IMR-90 (cell line): ENCODE measurements at regions not wholly inside any gene's neighbourhood (a gene's known extent, or its start where the extent isn't known, plus 50 kb on each side); places are given as distances from the start of the nearest gene placed in this dataset.
"Not testable (repeated sequence)": the region's sequence is repeated elsewhere in the genome, so short reads cannot be mapped to it uniquely, and the experiment has no call there.

Source experiments
- ATAC-seq: fragments of 200-7000 bp; cut with Tn5 transposase; 2 replicates; pipeline ENCODE4 v1.9.1; 2020; ENCODE audit warnings: low read depth, mild to moderate bottlenecking, moderate library complexity
- BruUV-seq: library from RNA; stranded (reverse); fragments of 400-500 nt; replicated peaks from 2 replicates; lab custom pipeline; 2021; lab: Mats Ljungman, UMichigan
- CTCF ChIA-PET: fragments of 300-600 bp; formaldehyde crosslinking; extraction: SDS; loops from one replicate; lab custom pipeline; 2021; ENCODE audit warnings: antibody characterized with exemption; lab: Yijun Ruan, JAX
- POLR2A ChIA-PET: fragments of 300-600 bp; sonication (Branson Sonifier 250); formaldehyde crosslinking; loops from one replicate; lab custom pipeline; 2022; ENCODE audit warnings: antibody characterized with exemption; ENCODE audit not compliant: unreplicated experiment; lab: Charles Lee
- DNase-seq: peaks from one replicate; pipeline ENCODE4 v3.0.0; 2013
- H2AFZ ChIP-seq: replicated peaks from 2 replicates; pipeline ENCODE3; 2013; ENCODE audit warnings: low read length, mild to moderate bottlenecking; ENCODE audit not compliant: poor library complexity
- H2AK5ac ChIP-seq: 2 replicates; pipeline ENCODE4 v1.6.1; 2013; ENCODE audit warnings: low read depth, low read length, inconsistent platforms
- H2AK9ac ChIP-seq: replicated peaks from 2 replicates; pipeline ENCODE3; 2013; ENCODE audit warnings: mild to moderate bottlenecking, low read depth, low read length, moderate library complexity; ENCODE audit not compliant: poor library complexity
- H2BK120ac ChIP-seq: 2 replicates; pipeline ENCODE4 v1.6.1; 2013; ENCODE audit warnings: low read depth, low read length, inconsistent platforms
- H2BK15ac ChIP-seq: 3 replicates; pipeline ENCODE4 v1.6.1; 2013; ENCODE audit warnings: low read depth, low read length, inconsistent platforms
- H2BK20ac ChIP-seq: 2 replicates; pipeline ENCODE4 v1.6.1; 2013; ENCODE audit warnings: low read depth, mild to moderate bottlenecking, inconsistent platforms, low read length, moderate library complexity
- H2BK5ac ChIP-seq: 2 replicates; pipeline ENCODE4 v1.6.1; 2013; ENCODE audit warnings: mild to moderate bottlenecking, low read depth, low read length, inconsistent platforms; ENCODE audit not compliant: poor library complexity, severe bottlenecking
- H3K14ac ChIP-seq: replicated peaks from 2 replicates; pipeline ENCODE4 v1.6.1; 2013; ENCODE audit warnings: low read depth, low read length, inconsistent platforms
- H3K18ac ChIP-seq: 2 replicates; pipeline ENCODE4 v1.6.1; 2013; ENCODE audit warnings: low read depth, low read length, control low read depth
- H3K23ac ChIP-seq: 2 replicates; pipeline ENCODE4 v1.6.1; 2013; ENCODE audit warnings: low read depth, low read length, inconsistent platforms
- H3K27ac ChIP-seq: 2 replicates; pipeline ENCODE4 v1.5.1; 2013; ENCODE audit warnings: mild to moderate bottlenecking, control low read depth, low read length; ENCODE audit not compliant: insufficient read depth
- H3K27me3 ChIP-seq: 2 replicates; pipeline ENCODE4 v1.6.1; 2013; ENCODE audit warnings: low read length; ENCODE audit not compliant: control insufficient read depth, insufficient read depth
- H3K36me3 ChIP-seq: 2 replicates; pipeline ENCODE4 v1.6.1; 2013; ENCODE audit warnings: low read length, mixed read lengths; ENCODE audit not compliant: control insufficient read depth, insufficient read depth
- H3K4ac ChIP-seq: 2 replicates; pipeline ENCODE4 v1.6.1; 2013; ENCODE audit warnings: low read depth, low read length, inconsistent platforms
- H3K4me1 ChIP-seq: 2 replicates; pipeline ENCODE4 v1.6.1; 2013; ENCODE audit warnings: low read length, mixed read lengths; ENCODE audit not compliant: control insufficient read depth, insufficient read depth
- H3K4me2 ChIP-seq: 2 replicates; pipeline ENCODE4 v1.6.1; 2013; ENCODE audit warnings: low read depth, mild to moderate bottlenecking, control low read depth, low read length, moderate library complexity
- H3K4me3 ChIP-seq: 2 replicates; pipeline ENCODE4 v1.5.1; 2013; ENCODE audit warnings: low read depth, mild to moderate bottlenecking, control low read depth, low read length, moderate library complexity; ENCODE audit not compliant: insufficient read depth
- H3K56ac ChIP-seq: 2 replicates; pipeline ENCODE4 v1.6.1; 2013; ENCODE audit warnings: low read length, inconsistent platforms; ENCODE audit not compliant: insufficient read depth; ENCODE audit errors: extremely low read depth
- H3K79me1 ChIP-seq, 2 experiments: 2 replicates each; pipeline ENCODE4 v1.6.1; 2013; ENCODE audit warnings: low read length in 2 of 2, inconsistent platforms in 1 of 2, low read depth in 1 of 2
- H3K9ac ChIP-seq: 2 replicates; pipeline ENCODE4 v1.6.1; 2013; ENCODE audit warnings: low read depth, low read length, control low read depth
- H3K9me1 ChIP-seq: 2 replicates; pipeline ENCODE4 v1.6.1; 2013; ENCODE audit warnings: low read length, inconsistent platforms; ENCODE audit not compliant: insufficient read depth
- H3K9me3 ChIP-seq: 2 replicates; pipeline ENCODE4 v1.6.1; 2013; ENCODE audit warnings: low read length; ENCODE audit not compliant: control insufficient read depth, insufficient read depth
- H4K20me1 ChIP-seq: 2 replicates; pipeline ENCODE4 v1.6.1; 2013; ENCODE audit warnings: low read length, inconsistent platforms; ENCODE audit not compliant: insufficient read depth
- H4K5ac ChIP-seq: 2 replicates; pipeline ENCODE4 v1.6.1; 2013; ENCODE audit warnings: mild to moderate bottlenecking, low read depth, low read length, control low read depth
- H4K8ac ChIP-seq, 2 experiments: 2 replicates each; pipeline ENCODE4 v1.6.1; 2013; ENCODE audit warnings: low read depth in 2 of 2, low read length in 2 of 2, control low read depth in 1 of 2, inconsistent platforms in 1 of 2
- H4K91ac ChIP-seq: 2 replicates; pipeline ENCODE4 v1.6.1; 2013; ENCODE audit warnings: low read depth, low read length, inconsistent platforms; ENCODE audit not compliant: insufficient read depth
- WGBS, 2 experiments: methylation state at CpG; one replicate each; pipeline versions ENCODE4 v1.1.5 to v1.1.7; 2013; ENCODE audit warnings: missing lambda C conversion rate in 2 of 2; ENCODE audit not compliant: insufficient read length in 1 of 2; ENCODE audit errors: extremely low coverage in 2 of 2; 5-methylcytosine and 5-hydroxymethylcytosine counted together
- dilution Hi-C: fragments of 300-500 bp; cut with HindIII; formaldehyde crosslinking; loops from one replicate; pipeline ENCODE4 v1.14.3; 2018; ENCODE audit warnings: low sequenced_read_pairs; ENCODE audit not compliant: unreplicated experiment
- in situ Hi-C: fragments of 300-500 bp; cut with MboI; formaldehyde crosslinking; loops from 3 replicates; pipeline ENCODE4 v1.14.3; 2019; ENCODE audit warnings: low sequenced_read_pairs, inconsistent platforms, mixed read lengths
- intact Hi-C: fragments of 100-400 bp; cut with micrococcal nuclease; formaldehyde crosslinking; loops from 2 replicates; pipeline ENCODE4 v1.10.0; 2022

DNA sequence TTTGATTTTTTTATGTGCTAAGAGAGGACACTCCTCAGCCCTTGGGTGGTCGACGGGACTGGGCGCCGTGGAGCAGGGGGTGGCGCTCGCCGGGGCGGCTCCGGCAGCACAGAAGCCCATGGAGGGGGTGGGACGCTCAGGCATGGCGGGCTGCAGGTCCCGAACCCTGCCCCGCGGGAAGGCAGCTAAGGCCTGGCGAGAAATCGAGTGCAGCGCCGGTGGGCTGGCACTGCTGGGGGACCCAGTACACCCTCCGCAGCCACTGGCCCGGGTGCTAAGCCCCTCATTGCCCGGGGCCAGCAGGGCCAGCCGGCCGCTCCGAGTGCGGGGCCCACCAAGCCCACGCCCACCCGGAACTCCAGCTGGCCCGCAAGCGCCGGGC is 669.7 kb upstream of the CTNND2 start:
- H3K9ac ChIP-seq, H3K79me1 ChIP-seq, H4K8ac ChIP-seq, H2BK15ac ChIP-seq, H3K56ac ChIP-seq, dilution Hi-C loops, H3K4me2 ChIP-seq, H2AK5ac ChIP-seq, H3K27ac ChIP-seq, H4K91ac ChIP-seq, H4K5ac ChIP-seq, in situ Hi-C loops, H3K14ac ChIP-seq, POLR2A ChIA-PET, H3K4me3 ChIP-seq, intact Hi-C loops, BruUV-seq, H3K9me3 ChIP-seq, H3K4ac ChIP-seq, CTCF ChIA-PET, DNase-seq, H3K18ac ChIP-seq, H2BK5ac ChIP-seq, H3K9me1 ChIP-seq, H3K27me3 ChIP-seq, H2AK9ac ChIP-seq, H3K4me1 ChIP-seq, ATAC-seq, H3K36me3 ChIP-seq, H3K23ac ChIP-seq, H2BK120ac ChIP-seq, H4K20me1 ChIP-seq, H2BK20ac ChIP-seq, H2AFZ ChIP-seq: not testable (repeated sequence)
- no CpG with 5 or more reads among the region's 30 CpGs for WGBS, 2 experiments
